ENCODE measurements at regions not wholly inside any gene's neighbourhood (a gene's known extent, or its start where the extent isn't known, plus 50 kb on each side); places are given as distances from the start of the nearest gene placed in this dataset.
A peak's percentile ranks its signal among the peaks of the same experiment; 100 is the strongest.

- H3K9ac ChIP-seq (ENCODE audit: insufficient read depth, low read length) = no peak overlapping the region
- TF ChIP-seq CTCF (conservative IDR thresholded peaks at IDR 0.05 in 1 of 2, IDR thresholded peaks at IDR 0.05 in 1 of 2; ENCODE audit: low read depth in 1 of 2, low read length in 2 of 2) = no peak
- no peak for TF ChIP-seq EZH2 (IDR thresholded peaks at IDR 0.05; ENCODE audit: low read length, missing control alignments)
- H3K9me3 ChIP-seq (ENCODE audit: control insufficient read depth, insufficient read depth, low read depth, low read length) = no peaks in the 10 kb centered on the region
- H3K4me3 ChIP-seq (replicated peaks in 1 of 4; ENCODE audit: control extremely low read depth in 1 of 4, insufficient read depth in 1 of 4, low read depth in 3 of 4, low read length in 4 of 4) = no peak overlapping the region
- H4K20me1 ChIP-seq (ENCODE audit: control insufficient read depth, extremely low read depth, insufficient read depth, low read length) = no peaks in the 10 kb centered on the region
- H3K79me2 ChIP-seq (ENCODE audit: control insufficient read depth, insufficient read depth, low read length) = no peaks in the 10 kb centered on the region
- no peaks in the 10 kb centered on the region for H3K36me3 ChIP-seq (ENCODE audit: control insufficient read depth, insufficient read depth, low read length)
- H2AFZ ChIP-seq (ENCODE audit: low read length) = no peak overlapping the region
- peak in 1 of 2 donors; percentile 86 for DNase-seq (ENCODE audit: low read depth in 2 of 2)
- H3K27ac ChIP-seq (ENCODE audit: insufficient read depth, low read length) = no peak overlapping the region
- no peaks in the 10 kb centered on the region for H3K4me1 ChIP-seq (ENCODE audit: control insufficient read depth, extremely low read depth, insufficient read depth, low read length)
- H3K4me2 ChIP-seq (ENCODE audit: extremely low read depth, insufficient read depth, low read length) = no peak overlapping the region
- no peaks in the 10 kb centered on the region for H3K27me3 ChIP-seq (ENCODE audit: control insufficient read depth, insufficient read depth, low read length)
These were observed 358.2 kb upstream of the TLE4 start for GRCh38 chr9:79213417-79214125.

- Histone ChIP-seq H2AFZ (ENCODE audit: low read length) (no peak overlapping the region), H3K36me3 (ENCODE audit: control insufficient read depth, insufficient read depth, low read length) (no peaks in the 10 kb centered on the region), H3K9ac (ENCODE audit: insufficient read depth, low read length) (no peak overlapping the region), H3K4me2 (ENCODE audit: extremely low read depth, insufficient read depth, low read length) (no peak overlapping the region), H3K79me2 (ENCODE audit: control insufficient read depth, insufficient read depth, low read length) (no peaks in the 10 kb centered on the region), H4K20me1 (ENCODE audit: control insufficient read depth, extremely low read depth, insufficient read depth, low read length) (no peaks in the 10 kb centered on the region), H3K27me3 (ENCODE audit: control insufficient read depth, insufficient read depth, low read length) (no peaks in the 10 kb centered on the region), H3K4me3 (replicated peaks in 1 of 4; ENCODE audit: control extremely low read depth in 1 of 4, insufficient read depth in 1 of 4, low read depth in 3 of 4, low read length in 4 of 4) (no peak overlapping the region), H3K9me3 (ENCODE audit: control insufficient read depth, insufficient read depth, low read depth, low read length) (no peaks in the 10 kb centered on the region), H3K27ac (ENCODE audit: insufficient read depth, low read length) (no peak overlapping the region), H3K4me1 (ENCODE audit: control insufficient read depth, extremely low read depth, insufficient read depth, low read length) (no peaks in the 10 kb centered on the region)
- peak in 1 of 2 donors; percentile 48 for DNase-seq (ENCODE audit: low read depth in 2 of 2)
- no peak for TF ChIP-seq EZH2 (IDR thresholded peaks at IDR 0.05; ENCODE audit: low read length, missing control alignments)
- TF ChIP-seq CTCF (conservative IDR thresholded peaks at IDR 0.05 in 1 of 2, IDR thresholded peaks at IDR 0.05 in 1 of 2; ENCODE audit: low read depth in 1 of 2, low read length in 2 of 2) = no peak
These were observed 355.9 kb upstream of the TLE4 start for GRCh38 chr9:79215821-79216220.

- Histone ChIP-seq H4K20me1 (ENCODE audit: control insufficient read depth, extremely low read depth, insufficient read depth, low read length) (no peaks in the 10 kb centered on the region), H2AFZ (ENCODE audit: low read length) (no peak overlapping the region), H3K9me3 (ENCODE audit: control insufficient read depth, insufficient read depth, low read depth, low read length) (no peaks in the 10 kb centered on the region), H3K79me2 (ENCODE audit: control insufficient read depth, insufficient read depth, low read length) (no peaks in the 10 kb centered on the region), H3K9ac (ENCODE audit: insufficient read depth, low read length) (no peak overlapping the region), H3K36me3 (ENCODE audit: control insufficient read depth, insufficient read depth, low read length) (no peaks in the 10 kb centered on the region), H3K4me2 (ENCODE audit: extremely low read depth, insufficient read depth, low read length) (no peak overlapping the region), H3K27ac (ENCODE audit: insufficient read depth, low read length) (no peak overlapping the region), H3K4me1 (ENCODE audit: control insufficient read depth, extremely low read depth, insufficient read depth, low read length) (no peaks in the 10 kb centered on the region), H3K27me3 (ENCODE audit: control insufficient read depth, insufficient read depth, low read length) (no peaks in the 10 kb centered on the region), H3K4me3 (replicated peaks in 1 of 4; ENCODE audit: control extremely low read depth in 1 of 4, insufficient read depth in 1 of 4, low read depth in 3 of 4, low read length in 4 of 4) (no peak overlapping the region)
- peak in 1 of 2 donors; percentile 25 for DNase-seq (ENCODE audit: low read depth in 2 of 2)
- no peak for TF ChIP-seq CTCF (conservative IDR thresholded peaks at IDR 0.05 in 1 of 2, IDR thresholded peaks at IDR 0.05 in 1 of 2; ENCODE audit: low read depth in 1 of 2, low read length in 2 of 2)
- TF ChIP-seq EZH2 (IDR thresholded peaks at IDR 0.05; ENCODE audit: low read length, missing control alignments) = no peak
These were observed 351.5 kb upstream of the TLE4 start for GRCh38 chr9:79220251-79220650.
